Panc1 (cell line): ENCODE measurements at regions not wholly inside any gene's neighbourhood (a gene's known extent, or its start where the extent isn't known, plus 50 kb on each side); places are given as distances from the start of the nearest gene placed in this dataset.

Source experiments
- TF ChIP-seq, protein P1 (sequence below), 2 experiments: IDR thresholded peaks; 2 replicates each; pipeline ENCODE4 v1.6.1; 2011 to 2012; ENCODE audit warnings: low read depth in 2 of 2, control low read depth in 1 of 2, low read length in 1 of 2, mild to moderate bottlenecking in 1 of 2, moderate library complexity in 1 of 2; ENCODE audit not compliant: insufficient read depth in 1 of 2
- TF ChIP-seq, protein P2 (sequence below): fragments of 450-650 bp; IDR thresholded peaks from 2 replicates; pipeline ENCODE4 v1.5.1; 2017; ENCODE audit warnings: mild to moderate bottlenecking

DNA sequence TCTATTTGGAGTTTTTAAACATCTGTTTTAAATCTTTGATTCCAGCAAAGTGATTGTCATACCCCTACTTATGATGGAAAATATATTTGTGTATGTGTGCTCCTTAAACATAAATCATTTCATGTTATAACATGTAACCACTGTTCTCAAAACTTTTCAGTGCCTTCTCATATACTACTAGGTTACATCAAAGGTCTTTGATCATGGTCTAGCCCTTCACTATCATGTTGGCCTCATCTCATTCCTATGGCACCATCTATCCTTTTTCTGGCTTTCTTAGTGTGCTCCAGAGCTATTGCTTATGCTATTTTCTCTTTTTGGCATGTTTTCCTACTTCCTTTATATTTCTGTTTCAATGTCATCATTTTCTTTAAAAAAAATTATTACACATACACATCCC, 367.9 kb upstream of the SLC39A10 start:
- TF ChIP-seq, protein P1, sequence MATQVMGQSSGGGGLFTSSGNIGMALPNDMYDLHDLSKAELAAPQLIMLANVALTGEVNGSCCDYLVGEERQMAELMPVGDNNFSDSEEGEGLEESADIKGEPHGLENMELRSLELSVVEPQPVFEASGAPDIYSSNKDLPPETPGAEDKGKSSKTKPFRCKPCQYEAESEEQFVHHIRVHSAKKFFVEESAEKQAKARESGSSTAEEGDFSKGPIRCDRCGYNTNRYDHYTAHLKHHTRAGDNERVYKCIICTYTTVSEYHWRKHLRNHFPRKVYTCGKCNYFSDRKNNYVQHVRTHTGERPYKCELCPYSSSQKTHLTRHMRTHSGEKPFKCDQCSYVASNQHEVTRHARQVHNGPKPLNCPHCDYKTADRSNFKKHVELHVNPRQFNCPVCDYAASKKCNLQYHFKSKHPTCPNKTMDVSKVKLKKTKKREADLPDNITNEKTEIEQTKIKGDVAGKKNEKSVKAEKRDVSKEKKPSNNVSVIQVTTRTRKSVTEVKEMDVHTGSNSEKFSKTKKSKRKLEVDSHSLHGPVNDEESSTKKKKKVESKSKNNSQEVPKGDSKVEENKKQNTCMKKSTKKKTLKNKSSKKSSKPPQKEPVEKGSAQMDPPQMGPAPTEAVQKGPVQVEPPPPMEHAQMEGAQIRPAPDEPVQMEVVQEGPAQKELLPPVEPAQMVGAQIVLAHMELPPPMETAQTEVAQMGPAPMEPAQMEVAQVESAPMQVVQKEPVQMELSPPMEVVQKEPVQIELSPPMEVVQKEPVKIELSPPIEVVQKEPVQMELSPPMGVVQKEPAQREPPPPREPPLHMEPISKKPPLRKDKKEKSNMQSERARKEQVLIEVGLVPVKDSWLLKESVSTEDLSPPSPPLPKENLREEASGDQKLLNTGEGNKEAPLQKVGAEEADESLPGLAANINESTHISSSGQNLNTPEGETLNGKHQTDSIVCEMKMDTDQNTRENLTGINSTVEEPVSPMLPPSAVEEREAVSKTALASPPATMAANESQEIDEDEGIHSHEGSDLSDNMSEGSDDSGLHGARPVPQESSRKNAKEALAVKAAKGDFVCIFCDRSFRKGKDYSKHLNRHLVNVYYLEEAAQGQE (IDR thresholded peaks at IDR 0.05; ENCODE audit: insufficient read depth in 1 of 2, low read depth in 2 of 2, low read length in 1 of 2), result no peak
- TF ChIP-seq, protein P2, sequence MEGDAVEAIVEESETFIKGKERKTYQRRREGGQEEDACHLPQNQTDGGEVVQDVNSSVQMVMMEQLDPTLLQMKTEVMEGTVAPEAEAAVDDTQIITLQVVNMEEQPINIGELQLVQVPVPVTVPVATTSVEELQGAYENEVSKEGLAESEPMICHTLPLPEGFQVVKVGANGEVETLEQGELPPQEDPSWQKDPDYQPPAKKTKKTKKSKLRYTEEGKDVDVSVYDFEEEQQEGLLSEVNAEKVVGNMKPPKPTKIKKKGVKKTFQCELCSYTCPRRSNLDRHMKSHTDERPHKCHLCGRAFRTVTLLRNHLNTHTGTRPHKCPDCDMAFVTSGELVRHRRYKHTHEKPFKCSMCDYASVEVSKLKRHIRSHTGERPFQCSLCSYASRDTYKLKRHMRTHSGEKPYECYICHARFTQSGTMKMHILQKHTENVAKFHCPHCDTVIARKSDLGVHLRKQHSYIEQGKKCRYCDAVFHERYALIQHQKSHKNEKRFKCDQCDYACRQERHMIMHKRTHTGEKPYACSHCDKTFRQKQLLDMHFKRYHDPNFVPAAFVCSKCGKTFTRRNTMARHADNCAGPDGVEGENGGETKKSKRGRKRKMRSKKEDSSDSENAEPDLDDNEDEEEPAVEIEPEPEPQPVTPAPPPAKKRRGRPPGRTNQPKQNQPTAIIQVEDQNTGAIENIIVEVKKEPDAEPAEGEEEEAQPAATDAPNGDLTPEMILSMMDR, result no peak
